ENCODE measurements at regions not wholly inside any gene's neighbourhood (a gene's known extent, or its start where the extent isn't known, plus 50 kb on each side); places are given as distances from the start of the nearest gene placed in this dataset.

DNA sequence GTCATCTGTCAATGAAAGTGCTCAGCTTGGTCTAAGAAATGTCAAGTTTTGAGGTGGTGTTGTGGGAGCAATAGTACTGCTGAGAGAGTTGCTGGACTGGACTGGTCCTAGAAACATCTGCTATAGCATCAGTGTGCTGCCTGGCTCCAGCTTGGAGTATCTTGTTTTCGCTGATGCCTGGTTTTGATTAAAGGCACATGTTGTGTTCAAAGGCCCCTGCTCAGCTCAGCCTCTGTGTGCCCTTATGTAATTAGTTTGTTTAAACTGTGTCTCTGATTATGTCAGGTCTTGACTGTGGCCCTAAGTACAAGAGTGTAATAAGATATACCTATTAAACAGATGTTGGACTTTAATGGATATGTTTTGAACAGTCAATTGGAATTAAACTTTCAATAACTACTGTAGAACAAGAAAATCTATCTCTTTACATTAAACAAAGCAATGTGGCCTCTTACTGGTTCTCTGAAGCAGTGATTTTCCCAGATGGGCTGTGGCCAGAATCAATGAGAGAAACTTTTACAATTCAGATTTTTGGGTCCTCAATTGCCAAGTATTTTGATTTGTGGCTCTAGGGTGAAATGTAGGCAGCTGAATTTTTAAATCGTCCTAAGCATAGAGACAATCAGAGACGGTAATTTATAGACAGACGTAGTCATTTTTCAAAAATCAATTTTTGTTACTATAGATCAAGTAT is 668.2 kb downstream of the DHX35 start:
- H3K4me3 Mint-ChIP-seq, result no peak overlapping the region
- H3K36me3 Mint-ChIP-seq (ENCODE audit: insufficient read depth), result no peaks in the 10 kb centered on the region
- no peak for ATAC-seq (replicated peaks)
- no peaks in the 10 kb centered on the region for H3K4me1 Mint-ChIP-seq (ENCODE audit: low read depth in 2 of 2)
- H3K9me3 Mint-ChIP-seq, result peaks cover 0 to 2% of the 10 kb centered on the region in 2 donors
- no peak for DNase-seq
- no peaks in the 10 kb centered on the region for H3K27me3 Mint-ChIP-seq
- H3K27ac Mint-ChIP-seq, result no peak overlapping the region

DNA sequence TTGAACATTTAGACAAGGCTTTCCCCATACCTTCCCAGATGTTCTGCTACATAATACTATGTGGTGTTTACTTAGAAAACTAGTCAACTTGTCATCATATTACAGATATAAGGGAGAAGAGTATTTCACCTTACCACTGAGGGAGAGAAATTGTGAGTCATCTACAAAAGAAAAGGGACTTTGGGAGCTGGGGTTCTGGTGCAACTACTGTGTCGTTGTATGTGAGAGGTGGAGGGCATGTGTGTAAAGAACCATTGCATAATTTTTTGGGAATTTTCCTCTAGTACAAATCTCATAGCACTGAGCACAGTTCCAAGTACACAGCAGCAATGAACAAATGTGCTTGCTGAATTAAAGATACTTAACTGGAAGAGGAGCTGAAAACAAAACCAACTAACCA is 665.6 kb downstream of the DHX35 start:
- Mint-ChIP-seq H3K4me3 (no peak overlapping the region), H3K4me1 (ENCODE audit: low read depth in 2 of 2) (no peaks in the 10 kb centered on the region), H3K9me3 (peaks cover 0 to 2% of the 10 kb centered on the region in 2 donors), H3K27ac (no peak overlapping the region), H3K27me3 (no peaks in the 10 kb centered on the region), H3K36me3 (ENCODE audit: insufficient read depth) (no peaks in the 10 kb centered on the region)
- no peak for ATAC-seq (replicated peaks)
- DNase-seq, result no peak

DNA sequence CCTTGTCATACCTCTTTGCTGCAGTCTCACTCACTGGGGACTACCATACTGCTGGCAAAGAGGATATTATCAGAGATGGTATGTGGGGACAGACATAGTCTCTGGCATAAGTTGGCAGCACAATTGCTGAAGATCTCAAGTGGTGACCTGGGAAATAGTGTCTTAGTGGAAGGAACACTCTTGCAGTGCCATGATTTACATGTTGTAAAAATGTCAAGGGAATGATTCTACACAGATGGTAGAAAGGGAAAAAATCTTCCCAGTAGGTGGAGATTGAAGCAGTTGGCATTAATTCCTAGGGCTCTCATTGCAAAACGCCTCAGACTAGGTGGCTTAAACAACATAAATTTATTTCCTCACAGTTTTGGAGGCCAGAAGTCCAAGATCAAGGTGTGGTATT is 662.2 kb downstream of the DHX35 start:
- H3K4me3 Mint-ChIP-seq, result no peak overlapping the region
- no peaks in the 10 kb centered on the region for H3K36me3 Mint-ChIP-seq (ENCODE audit: insufficient read depth)
- H3K27ac Mint-ChIP-seq, result no peak overlapping the region
- no peaks in the 10 kb centered on the region for H3K27me3 Mint-ChIP-seq
- H3K9me3 Mint-ChIP-seq, result peaks cover 0 to 2% of the 10 kb centered on the region in 2 donors
- DNase-seq (no peak), ATAC-seq (replicated peaks) (no peak)
- no peaks in the 10 kb centered on the region for H3K4me1 Mint-ChIP-seq (ENCODE audit: low read depth in 2 of 2)

DNA sequence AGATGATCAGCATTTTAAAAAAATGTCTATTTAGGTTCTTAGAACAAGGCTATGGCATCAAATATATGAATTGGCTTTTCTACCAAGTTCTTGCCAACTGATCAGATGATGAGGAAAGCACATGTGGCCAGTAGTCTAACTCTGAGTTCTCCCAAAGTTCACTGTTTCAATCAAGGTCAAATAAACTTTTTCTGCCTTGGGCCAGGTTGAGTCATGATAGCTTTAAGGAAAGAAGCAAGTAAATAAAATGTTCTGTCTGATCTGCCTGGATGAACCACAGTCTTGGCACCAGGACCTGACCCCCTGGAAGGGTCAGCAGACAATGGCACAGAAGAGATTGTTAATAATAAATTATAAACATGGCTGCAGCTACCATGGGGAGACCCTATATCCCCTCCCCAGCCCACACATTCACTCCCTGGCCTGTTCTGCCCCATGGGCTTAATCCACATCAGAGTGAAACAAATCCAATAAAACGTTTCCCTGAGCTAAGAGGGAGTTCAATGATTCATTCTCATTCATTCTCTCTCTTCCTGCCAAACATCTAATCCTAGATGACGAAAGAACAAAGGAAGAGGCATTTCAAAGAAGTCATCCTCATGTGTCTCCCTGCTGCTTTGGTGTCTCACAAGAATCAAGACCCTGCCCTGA is 661.6 kb downstream of the DHX35 start:
- Mint-ChIP-seq H3K4me1 (ENCODE audit: low read depth in 2 of 2) (no peaks in the 10 kb centered on the region), H3K27me3 (no peaks in the 10 kb centered on the region), H3K4me3 (no peak overlapping the region), H3K36me3 (ENCODE audit: insufficient read depth) (no peaks in the 10 kb centered on the region), H3K27ac (no peak overlapping the region), H3K9me3 (peaks cover 0 to 2% of the 10 kb centered on the region in 2 donors)
- ATAC-seq (replicated peaks) (no peak), DNase-seq (no peak)

DNA sequence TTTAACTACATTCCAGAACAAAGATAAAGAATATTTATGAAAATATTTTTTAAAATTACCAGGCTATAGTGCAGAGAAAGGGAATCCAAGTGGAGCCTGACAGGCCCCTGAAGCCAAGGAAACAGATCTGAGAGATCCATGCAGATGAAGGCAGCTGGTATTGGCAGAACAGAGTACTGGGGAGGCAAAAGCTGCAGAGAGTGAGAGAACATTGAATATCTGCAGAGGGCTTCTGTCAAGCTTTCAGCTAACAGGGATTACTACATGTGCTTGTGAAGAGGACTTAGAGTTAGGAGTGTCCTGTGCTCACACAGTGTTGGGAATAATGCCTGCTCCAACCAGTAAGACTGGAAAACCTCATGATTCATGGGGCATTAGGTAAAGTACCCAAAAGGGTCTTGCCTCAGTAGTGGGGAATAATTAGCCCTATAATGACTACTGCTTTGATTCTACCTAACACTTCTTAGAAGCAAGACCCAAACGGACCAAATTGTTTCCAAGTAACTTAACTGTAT is 657.2 kb downstream of the DHX35 start:
- no peak overlapping the region for H3K27ac Mint-ChIP-seq

DNA sequence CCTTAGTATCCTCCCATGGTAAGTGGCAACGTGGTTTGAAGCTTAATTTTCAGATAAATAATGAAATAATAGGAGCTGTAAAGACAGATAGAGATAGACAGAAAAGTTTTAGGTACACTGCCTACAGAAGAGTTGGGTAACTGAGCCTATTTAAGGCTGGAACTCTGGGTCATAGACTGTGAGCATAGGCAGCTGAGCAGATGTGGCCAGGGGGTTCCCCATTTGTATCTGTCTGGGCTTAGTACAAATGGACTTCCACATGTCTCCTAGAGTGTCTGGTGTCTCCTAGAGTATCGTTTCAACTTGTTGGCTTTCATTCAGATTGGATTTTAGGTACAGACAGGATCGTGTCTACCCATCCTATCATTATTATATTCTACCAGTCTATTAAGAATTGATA is 649.8 kb downstream of the DHX35 start:
- no peak for DNase-seq
- peaks cover 5 to 14% of the 10 kb centered on the region in 2 donors for H3K9me3 Mint-ChIP-seq
- H3K4me1 Mint-ChIP-seq (ENCODE audit: low read depth in 2 of 2), result no peaks in the 10 kb centered on the region
- H3K27me3 Mint-ChIP-seq, result no peaks in the 10 kb centered on the region
- no peak for ATAC-seq (replicated peaks)
- no peak overlapping the region for H3K4me3 Mint-ChIP-seq
- no peak overlapping the region for H3K27ac Mint-ChIP-seq
- H3K36me3 Mint-ChIP-seq (ENCODE audit: insufficient read depth), result no peaks in the 10 kb centered on the region

More for the DNA sequence above, 657.2 kb downstream of the DHX35 start:
- Mint-ChIP-seq H3K9me3 (no peaks in the 10 kb centered on the region), H3K36me3 (ENCODE audit: insufficient read depth) (no peaks in the 10 kb centered on the region), H3K4me1 (ENCODE audit: low read depth in 2 of 2) (no peaks in the 10 kb centered on the region), H3K4me3 (no peak overlapping the region), H3K27me3 (no peaks in the 10 kb centered on the region)
- DNase-seq (no peak), ATAC-seq (replicated peaks) (no peak)

DNA sequence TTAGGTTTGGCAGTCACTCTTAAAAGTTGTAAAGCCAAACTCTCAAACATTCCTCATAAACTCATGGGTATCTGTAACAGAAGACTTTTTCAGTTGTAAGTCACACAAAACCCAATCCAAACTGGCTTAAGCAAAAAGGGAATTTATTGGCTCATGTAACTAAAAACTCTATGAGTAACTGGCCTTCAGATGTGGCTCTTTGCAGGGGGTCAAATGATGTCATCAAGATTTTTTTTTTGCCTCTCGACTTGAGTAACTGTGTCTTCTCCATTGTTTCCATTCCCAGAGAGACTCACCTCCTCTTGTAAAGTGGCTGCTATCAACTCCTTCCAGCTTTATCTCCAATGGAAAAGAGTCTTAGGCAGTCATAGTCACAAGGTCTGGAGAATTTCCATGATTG is 645.0 kb downstream of the DHX35 start:
- no peak overlapping the region for H3K4me3 Mint-ChIP-seq
- no peaks in the 10 kb centered on the region for H3K36me3 Mint-ChIP-seq (ENCODE audit: insufficient read depth)
- H3K27ac Mint-ChIP-seq, result no peak overlapping the region
- peaks cover 8 to 14% of the 10 kb centered on the region in 2 donors for H3K9me3 Mint-ChIP-seq
- no peaks in the 10 kb centered on the region for H3K4me1 Mint-ChIP-seq (ENCODE audit: low read depth in 2 of 2)
- no peaks in the 10 kb centered on the region for H3K27me3 Mint-ChIP-seq
- DNase-seq (no peak), ATAC-seq (replicated peaks) (no peak)

DNA sequence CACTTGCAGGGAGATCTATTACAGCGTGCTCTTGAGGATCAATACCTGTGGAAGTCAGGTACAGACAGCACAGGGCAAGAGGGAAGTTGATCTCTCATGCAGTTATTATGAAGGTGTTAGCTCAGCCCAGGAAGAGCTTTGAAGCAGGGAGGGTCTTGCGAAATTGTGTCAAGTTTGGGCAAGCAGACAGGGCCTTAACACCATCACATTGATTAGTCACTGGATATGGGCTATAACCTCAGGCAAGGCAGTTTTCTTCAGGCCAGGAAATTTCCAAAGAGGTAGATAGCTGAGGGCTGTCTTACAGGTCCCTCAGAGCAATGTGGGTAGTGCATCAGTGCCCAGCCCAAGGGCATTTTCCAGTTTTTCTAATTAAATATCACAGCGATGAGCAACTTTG is 643.8 kb downstream of the DHX35 start:
- Mint-ChIP-seq H3K36me3 (ENCODE audit: insufficient read depth) (no peaks in the 10 kb centered on the region), H3K4me1 (ENCODE audit: low read depth in 2 of 2) (no peaks in the 10 kb centered on the region), H3K27ac (no peak overlapping the region), H3K9me3 (peaks cover 6 to 8% of the 10 kb centered on the region in 2 donors), H3K27me3 (no peaks in the 10 kb centered on the region), H3K4me3 (no peak overlapping the region)
- DNase-seq (no peak), ATAC-seq (replicated peaks) (no peak)

DNA sequence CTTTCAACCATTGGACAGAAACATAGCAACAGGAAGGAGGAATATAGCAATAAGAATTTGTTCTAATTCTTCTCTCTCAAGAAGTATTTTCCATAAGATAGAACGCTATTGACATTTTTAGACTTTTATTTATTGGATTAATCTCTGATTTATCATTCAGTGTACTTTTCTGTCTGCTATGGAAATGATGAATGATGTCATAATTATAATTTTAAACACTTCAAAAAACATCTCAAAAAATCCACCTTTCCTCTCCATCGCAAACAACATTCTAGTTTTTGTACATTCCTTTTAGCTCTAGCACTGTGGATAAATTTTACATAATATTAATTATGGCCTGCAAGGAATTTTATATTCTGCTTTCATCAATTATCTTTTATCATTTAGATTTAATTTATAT is 643.2 kb downstream of the DHX35 start:
- DNase-seq (no peak), ATAC-seq (replicated peaks) (no peak)
- H3K27me3 Mint-ChIP-seq, result no peaks in the 10 kb centered on the region
- peaks cover 3 to 8% of the 10 kb centered on the region in 2 donors for H3K9me3 Mint-ChIP-seq
- H3K4me3 Mint-ChIP-seq, result no peak overlapping the region
- no peaks in the 10 kb centered on the region for H3K36me3 Mint-ChIP-seq (ENCODE audit: insufficient read depth)
- no peaks in the 10 kb centered on the region for H3K4me1 Mint-ChIP-seq (ENCODE audit: low read depth in 2 of 2)
- no peak overlapping the region for H3K27ac Mint-ChIP-seq

DNA sequence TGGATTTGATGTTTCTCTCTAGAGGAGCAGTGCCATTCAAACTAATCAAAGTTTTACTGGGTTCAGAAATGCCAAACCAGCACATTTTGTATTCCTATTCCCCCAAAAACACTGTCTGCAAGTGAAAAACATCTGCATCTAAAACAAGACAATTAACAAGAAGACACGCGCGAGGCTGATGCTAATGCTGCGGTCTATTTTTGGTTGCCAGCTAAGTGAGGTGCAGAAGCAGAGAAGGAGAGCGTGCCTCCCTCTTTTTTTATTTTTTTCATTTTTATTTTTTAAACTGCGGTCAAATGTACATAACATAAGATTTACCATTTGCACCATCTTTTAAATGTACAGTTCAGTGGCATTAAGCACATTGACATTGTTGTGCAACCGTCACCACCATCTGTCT is 641.1 kb downstream of the DHX35 start:
- Mint-ChIP-seq H3K4me1 (ENCODE audit: low read depth in 2 of 2) (no peaks in the 10 kb centered on the region), H3K4me3 (no peak overlapping the region), H3K36me3 (ENCODE audit: insufficient read depth) (no peaks in the 10 kb centered on the region), H3K27ac (no peak overlapping the region), H3K27me3 (no peaks in the 10 kb centered on the region), H3K9me3 (peaks cover 3 to 7% of the 10 kb centered on the region in 2 donors)
- no peak for ATAC-seq (replicated peaks)
- DNase-seq, result no peak

DNA sequence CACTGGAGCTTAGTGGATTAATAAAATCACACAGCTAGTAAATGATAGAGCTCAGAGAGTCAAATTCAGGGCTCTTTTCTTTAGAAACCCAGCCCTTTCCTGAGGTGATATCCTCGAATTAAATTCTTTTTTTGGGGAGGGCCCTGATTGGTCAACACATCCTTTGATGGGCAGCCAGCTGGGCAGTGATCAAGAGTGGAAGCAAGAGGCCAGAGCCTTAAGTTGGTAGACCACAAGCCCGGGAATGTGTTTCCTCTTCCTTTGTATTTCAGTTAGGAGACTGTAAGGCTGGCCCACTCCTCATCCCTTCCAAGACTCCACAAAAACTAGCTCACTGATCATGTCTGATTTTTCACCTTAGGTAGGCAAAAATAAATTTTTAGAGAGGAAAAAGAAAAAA is 640.5 kb downstream of the DHX35 start:
- Mint-ChIP-seq H3K27me3 (no peaks in the 10 kb centered on the region), H3K4me1 (ENCODE audit: low read depth in 2 of 2) (no peaks in the 10 kb centered on the region), H3K27ac (no peak overlapping the region), H3K4me3 (no peak overlapping the region), H3K9me3 (peaks cover 1 to 5% of the 10 kb centered on the region in 2 donors), H3K36me3 (ENCODE audit: insufficient read depth) (no peaks in the 10 kb centered on the region)
- DNase-seq, result no peak
- ATAC-seq (replicated peaks), result no peak

DNA sequence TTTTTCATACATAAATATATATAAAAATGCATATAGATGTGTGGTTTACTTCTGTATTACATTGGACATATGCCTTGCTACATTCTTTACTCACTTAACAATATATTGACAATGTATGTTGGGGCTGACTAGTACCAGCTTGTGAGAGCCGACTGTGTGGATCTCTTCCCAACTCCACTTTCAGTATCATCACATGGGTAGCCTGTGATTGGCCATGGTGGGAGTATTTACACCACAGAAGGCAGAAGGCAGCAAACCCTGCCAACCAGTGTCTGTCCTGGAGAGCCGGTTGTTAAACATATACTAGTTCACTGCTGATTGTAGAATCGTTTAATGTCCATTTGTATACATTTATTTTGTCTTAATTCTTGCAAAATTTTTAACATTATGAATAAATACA is 638.7 kb downstream of the DHX35 start:
- H3K27me3 Mint-ChIP-seq, result no peaks in the 10 kb centered on the region
- ATAC-seq (replicated peaks), result no peak
- peaks cover 0 to 5% of the 10 kb centered on the region in 2 donors for H3K9me3 Mint-ChIP-seq
- DNase-seq, result no peak
- H3K36me3 Mint-ChIP-seq (ENCODE audit: insufficient read depth), result no peaks in the 10 kb centered on the region
- no peak overlapping the region for H3K4me3 Mint-ChIP-seq
- no peak overlapping the region for H3K27ac Mint-ChIP-seq
- H3K4me1 Mint-ChIP-seq (ENCODE audit: low read depth in 2 of 2), result no peaks in the 10 kb centered on the region

DNA sequence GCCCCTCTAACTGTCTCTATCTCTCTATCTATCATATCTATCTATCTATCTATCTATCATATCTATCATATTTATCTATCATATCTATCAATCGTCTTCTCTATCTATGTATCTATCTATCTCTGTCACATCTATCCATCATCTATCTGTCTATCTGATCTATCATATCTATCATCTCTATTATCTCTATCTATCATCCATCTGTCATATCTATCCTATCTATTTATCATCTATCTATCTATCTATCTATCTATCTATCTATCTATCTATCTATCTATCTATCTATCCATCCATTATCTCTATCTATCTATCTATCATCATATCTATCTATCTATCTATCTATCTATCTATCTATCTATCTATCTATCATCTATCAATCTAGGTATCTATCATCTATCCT is 638.0 kb downstream of the DHX35 start:
- no peaks in the 10 kb centered on the region for H3K36me3 Mint-ChIP-seq (ENCODE audit: insufficient read depth)
- peaks cover 0 to 6% of the 10 kb centered on the region in 2 donors for H3K9me3 Mint-ChIP-seq
- H3K27me3 Mint-ChIP-seq, result no peaks in the 10 kb centered on the region
- no peak overlapping the region for H3K27ac Mint-ChIP-seq
- ATAC-seq (replicated peaks) (no peak), DNase-seq (no peak)
- H3K4me1 Mint-ChIP-seq (ENCODE audit: low read depth in 2 of 2), result no peaks in the 10 kb centered on the region
- no peak overlapping the region for H3K4me3 Mint-ChIP-seq

DNA sequence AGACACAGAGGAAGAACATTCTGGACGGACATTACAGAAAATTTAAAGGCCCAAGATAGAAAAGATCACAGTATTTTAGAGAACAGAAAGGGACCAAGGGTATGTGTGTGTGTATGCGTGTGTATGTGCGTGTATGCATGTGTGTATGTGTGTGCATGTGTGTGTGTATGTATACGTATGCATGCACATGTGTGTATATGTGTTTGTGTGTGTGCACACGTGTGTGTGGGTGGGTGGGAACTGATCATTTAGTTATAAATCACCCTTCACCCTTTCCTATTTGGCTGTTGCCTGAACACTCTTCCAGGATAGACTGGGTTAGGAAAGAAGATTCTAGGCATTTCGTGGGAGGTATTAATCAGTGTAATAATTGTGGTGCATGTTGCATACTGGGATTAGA is 634.4 kb downstream of the DHX35 start:
- Mint-ChIP-seq H3K4me3 (no peak overlapping the region), H3K36me3 (ENCODE audit: insufficient read depth) (no peaks in the 10 kb centered on the region), H3K27me3 (no peaks in the 10 kb centered on the region), H3K9me3 (peaks cover 0 to 5% of the 10 kb centered on the region in 2 donors), H3K27ac (no peak overlapping the region), H3K4me1 (ENCODE audit: low read depth in 2 of 2) (no peaks in the 10 kb centered on the region)
- no peak for DNase-seq
- no peak for ATAC-seq (replicated peaks)
